CD4-positive, alpha-beta T cell treated with Interleukin-1 beta for 1 hour (primary cell): ENCODE measurements at regions not wholly inside any gene's neighbourhood (a gene's known extent, or its start where the extent isn't known, plus 50 kb on each side); places are given as distances from the start of the nearest gene placed in this dataset.

Source experiments
- DNase-seq, 2 donors: peaks; one replicate each; pipeline ENCODE4 v3.0.0-alpha.2; 2020 to 2022

- DNase-seq, result no peak
Observed at GRCh38 chr2:196399722-196400691, 228.6 kb upstream of the STK17B start.

DNA sequence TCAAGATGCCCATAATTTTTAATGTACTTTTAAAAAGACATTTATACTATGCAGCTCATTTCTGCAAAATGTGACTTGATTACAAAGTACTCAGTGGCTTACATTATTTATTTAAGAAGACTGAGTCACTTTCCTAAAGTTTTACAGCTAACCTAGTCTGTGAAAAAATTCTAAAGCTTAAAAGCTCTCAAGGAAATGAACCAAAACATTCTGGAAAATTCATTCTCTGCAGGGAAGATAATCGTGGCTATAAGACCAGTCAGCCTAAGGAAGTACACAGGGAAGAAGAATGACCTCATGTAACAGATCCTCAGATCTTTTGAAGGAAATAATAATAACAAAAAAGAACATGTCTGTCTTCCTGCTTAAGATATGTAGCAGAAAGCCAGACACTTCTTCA is 232.1 kb upstream of the STK17B start:
- DNase-seq, result no peak

DNA sequence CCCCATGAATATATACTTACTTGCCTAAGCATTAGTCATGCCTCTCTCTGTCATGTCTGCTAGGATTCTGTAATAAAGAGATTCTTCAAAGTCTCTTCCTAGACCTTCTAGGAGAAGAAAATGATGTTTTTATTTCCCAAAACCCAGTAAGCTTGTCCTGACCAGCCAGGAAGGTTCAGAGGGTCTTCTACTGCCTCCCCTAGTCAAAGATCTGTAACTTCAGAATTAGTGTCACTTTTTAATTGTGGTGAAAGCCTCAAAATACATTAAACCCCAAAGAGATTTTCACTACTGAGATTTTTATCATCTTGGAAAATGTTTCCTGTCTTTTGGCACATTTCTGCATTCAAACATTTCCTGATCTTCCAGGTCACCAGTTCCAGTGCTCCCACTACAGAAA is 232.9 kb upstream of the STK17B start:
- no peak for DNase-seq

GRCh38 chr2:196407675-196408264 is 231.7 kb upstream of the CCDC150 start:
- no peak for DNase-seq

GRCh38 chr2:196409376-196409775 is 230.1 kb upstream of the CCDC150 start:
- no peak for DNase-seq

DNA sequence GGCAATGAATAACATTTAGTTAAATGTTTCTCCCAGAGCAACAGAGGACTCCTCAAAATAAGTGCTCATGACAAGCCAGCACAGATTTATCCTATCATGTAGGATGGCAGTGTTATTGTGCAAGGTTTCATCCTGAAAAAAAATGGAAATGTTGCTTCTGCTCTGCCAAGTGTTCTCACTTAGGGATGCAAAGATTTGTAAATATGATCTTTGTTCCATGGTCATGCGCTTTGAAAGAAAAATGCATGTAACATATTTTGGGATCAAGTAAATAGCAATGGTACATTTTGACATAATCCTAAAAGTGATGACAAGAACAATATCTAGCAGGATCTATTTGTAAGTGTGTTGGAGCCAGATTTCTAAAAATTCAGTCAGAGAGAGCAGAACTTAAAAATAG is 229.5 kb upstream of the CCDC150 start:
- no peak for DNase-seq

GRCh38 chr2:196413821-196414274 is 225.7 kb upstream of the CCDC150 start:
- no peak for DNase-seq

- no peak for DNase-seq
Observed at GRCh38 chr2:196415384-196415783, 224.1 kb upstream of the CCDC150 start.

DNA sequence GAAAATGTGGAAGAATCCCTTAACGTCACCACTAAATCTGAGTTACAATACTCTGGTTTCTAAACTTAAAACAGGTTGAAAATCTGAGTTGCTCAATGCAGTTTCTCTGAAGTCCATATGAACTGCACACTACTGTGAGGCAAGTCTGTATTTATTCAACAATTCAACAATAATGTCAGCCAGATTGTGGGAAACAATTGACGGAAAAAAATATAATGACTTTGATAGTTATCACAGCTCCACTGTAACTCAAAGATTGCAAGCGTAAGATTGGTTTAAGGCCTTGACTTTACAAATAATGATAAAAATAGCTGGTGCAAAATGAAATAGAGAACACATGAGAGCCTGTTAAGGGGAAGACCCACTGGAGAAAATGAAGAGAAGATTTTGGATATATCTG is 219.4 kb upstream of the CCDC150 start:
- no peak for DNase-seq

- no peak for DNase-seq
Observed at GRCh38 chr2:196421880-196422279, 217.6 kb upstream of the CCDC150 start.

DNA sequence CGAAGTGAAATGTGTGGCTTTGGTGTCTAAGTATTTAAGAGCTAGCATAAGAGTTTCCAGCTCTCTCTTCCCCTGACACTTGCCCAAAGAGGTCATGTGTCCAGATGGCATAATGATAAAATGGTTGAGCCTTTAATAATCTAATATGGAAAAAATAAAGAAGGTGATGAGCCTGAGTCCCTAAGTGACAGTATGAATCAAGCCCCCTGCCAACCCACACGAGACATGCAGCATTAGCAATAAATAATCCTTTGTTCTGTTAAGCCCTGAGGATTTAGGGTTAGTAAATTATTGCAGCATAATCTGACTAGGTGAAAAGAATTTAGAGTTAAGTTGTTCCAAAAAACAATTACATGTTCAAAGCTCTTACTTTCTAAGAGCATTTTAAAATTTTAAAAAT is 217.2 kb upstream of the CCDC150 start:
- DNase-seq, result no peak

DNA sequence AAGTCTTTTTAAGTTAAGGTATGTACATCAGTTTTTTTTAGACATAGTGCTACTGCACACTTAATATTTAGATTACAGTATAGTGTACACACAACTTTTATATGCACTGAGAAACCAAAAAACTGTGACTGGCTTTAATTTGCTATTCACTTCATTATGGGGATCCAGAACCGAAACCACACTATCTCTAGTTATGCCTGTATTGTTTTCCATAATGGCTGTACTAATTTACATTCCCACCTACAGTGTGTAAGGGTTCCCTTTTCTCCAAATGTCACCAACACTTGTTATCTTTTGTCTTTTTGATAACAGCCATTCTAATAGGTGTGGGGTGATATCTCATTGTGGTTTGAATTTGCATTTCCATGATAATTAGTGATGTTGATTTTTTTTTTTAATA is 213.4 kb upstream of the CCDC150 start:
- no peak for DNase-seq

GRCh38 chr2:196427986-196428634 is 211.4 kb upstream of the CCDC150 start:
- no peak for DNase-seq

- DNase-seq, result no peak
Observed at GRCh38 chr2:196431076-196431475, 208.4 kb upstream of the CCDC150 start.

DNA sequence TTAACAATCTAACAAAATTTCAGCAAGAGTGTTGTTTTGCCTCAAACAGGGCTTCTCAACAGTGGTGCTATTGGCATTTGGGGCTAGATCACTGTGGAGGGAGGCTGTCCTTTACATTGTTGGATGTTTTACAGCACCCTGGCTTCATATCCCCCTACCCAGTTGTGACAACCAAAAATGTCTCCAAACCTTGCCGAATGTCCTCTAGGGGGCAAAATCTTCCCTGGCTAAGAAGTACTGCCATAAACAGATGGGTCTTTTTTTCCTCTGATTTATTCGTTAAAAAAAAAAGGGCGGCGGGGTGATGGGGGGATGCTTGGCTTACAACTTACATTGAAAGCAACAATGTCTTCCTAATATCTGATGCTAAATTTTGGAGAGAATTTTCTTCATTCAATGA is 207.6 kb upstream of the CCDC150 start:
- no peak for DNase-seq

DNA sequence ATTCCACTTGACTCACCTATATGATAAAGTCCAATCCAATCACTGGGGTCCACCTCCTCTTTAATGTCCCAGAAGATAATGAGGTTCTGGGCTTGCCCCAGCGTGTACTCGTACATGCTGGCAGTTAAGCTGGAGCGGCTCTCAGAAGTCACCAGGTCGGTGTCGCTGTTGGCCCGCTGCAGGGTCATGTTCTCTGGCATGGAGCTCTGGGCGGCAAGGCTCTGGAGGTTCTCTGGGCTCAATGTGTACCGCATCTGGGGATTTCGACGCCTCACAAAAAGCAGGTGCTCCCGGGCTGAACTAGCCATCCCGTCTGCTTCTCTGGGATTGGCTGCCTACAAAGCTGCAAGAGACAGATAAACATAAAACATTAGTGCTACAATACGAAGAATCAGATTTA is 206.4 kb upstream of the CCDC150 start:
- no peak for DNase-seq

DNA sequence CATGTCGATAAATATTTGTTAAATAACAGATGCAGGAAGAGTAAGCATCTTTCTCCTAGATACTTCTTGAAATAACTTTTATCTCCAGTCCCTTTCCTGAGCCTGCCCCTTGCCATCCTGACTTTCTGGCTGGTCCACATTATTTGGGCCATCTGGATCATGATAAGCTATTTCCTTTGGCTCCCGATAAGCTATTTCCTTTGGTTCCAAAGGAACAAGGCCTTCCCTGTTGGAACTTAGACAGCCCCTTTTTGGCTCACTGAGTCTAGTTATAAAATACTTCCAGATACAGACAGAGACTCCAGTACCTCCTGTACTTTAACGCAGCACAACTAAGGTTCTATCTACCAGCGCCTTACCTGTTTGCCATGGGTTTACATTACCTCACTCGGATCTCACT is 205.3 kb upstream of the CCDC150 start:
- no peak for DNase-seq

GRCh38 chr2:196435189-196435588 is 204.3 kb upstream of the CCDC150 start:
- DNase-seq, result no peak

- DNase-seq, result no peak
Observed at GRCh38 chr2:196437626-196438025, 201.9 kb upstream of the CCDC150 start.

DNA sequence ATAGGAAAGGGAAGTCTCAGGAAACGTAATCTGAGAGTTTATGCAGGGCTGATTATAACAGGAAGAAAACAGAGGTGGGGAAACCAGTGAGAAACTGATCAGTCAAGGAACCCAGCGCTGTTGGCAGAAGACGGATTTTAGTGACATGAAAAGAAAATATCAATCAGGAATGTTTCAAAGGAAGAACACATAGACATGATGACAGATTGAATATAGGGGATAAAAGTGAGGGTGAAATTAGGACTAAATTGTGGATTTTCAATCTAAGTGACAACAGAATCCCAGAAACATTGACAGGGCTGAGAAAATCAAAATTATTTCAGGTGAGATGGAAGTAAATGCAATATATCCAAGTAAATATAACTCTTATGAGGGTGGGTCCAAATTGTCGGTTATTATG is 199.8 kb upstream of the CCDC150 start:
- no peak for DNase-seq

- no peak for DNase-seq
Observed at GRCh38 chr2:196440413-196440812, 199.1 kb upstream of the CCDC150 start.

DNA sequence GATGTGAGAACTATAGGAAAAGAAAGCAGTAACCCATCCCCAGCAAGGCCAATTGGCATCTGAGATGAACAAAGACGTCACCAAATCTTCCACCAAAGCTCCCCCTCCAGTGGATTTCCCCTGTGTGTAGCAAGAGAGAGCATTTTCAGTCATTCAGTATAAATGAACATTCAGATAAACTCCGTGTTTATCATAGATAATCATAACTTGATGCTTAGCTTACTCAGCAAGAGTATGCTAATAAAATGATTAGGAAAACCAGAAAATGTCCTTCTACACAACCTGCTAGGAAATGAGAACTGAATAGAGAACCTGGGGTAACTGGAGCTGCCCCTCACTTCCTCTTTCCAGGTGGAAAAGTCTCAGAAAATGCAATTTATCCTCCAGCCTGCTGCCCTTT is 198.0 kb upstream of the CCDC150 start:
- no peak for DNase-seq

DNA sequence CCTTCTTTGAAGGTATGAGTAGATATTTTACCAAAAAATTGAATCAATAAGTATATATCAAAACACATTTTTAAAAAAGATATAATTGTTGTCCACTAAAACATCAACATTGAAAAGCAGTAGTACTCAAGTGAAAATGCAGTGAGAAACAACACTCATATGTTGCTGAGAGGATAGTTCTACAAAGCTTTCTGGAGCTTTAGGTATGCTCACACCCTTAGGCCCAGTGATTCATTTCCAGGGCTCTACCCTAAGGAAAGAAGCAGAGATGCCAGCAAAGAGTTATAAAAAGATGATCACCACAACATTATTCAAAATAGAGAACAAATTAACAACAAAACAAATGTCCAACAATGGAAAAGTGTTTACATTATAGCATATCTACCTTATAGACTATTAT is 197.3 kb upstream of the CCDC150 start:
- DNase-seq, result no peak

- DNase-seq, result no peak
Observed at GRCh38 chr2:196444442-196444841, 195.1 kb upstream of the CCDC150 start.
